Esophagus muscularis mucosa (tissue), 3 donors: ENCODE measurements at regions not wholly inside any gene's neighbourhood (a gene's known extent, or its start where the extent isn't known, plus 50 kb on each side); places are given as distances from the start of the nearest gene placed in this dataset.

Experiments used
- CTCF ChIP-seq, 3 experiments: fragments of 200-600 bp in 2 of 3; fragments of 450-650 bp in 1 of 3; sonication (generic) in 2 of 3; IDR thresholded peaks; one replicate each; pipeline ENCODE4 v1.5.1; 2017 to 2019; ENCODE audit warnings: antibody characterized with exemption in 3 of 3, mild to moderate bottlenecking in 2 of 3, moderate library complexity in 1 of 3
- POLR2AphosphoS5 ChIP-seq, 2 donors: sonication (generic); formaldehyde crosslinking; IDR thresholded peaks; one replicate each; pipeline ENCODE4 v1.6.1; 2017; ENCODE audit warnings: antibody characterized with exemption in 2 of 2

GRCh38 chr22:48938741-48939140 is 888.9 kb downstream of the BRD1 start:
- TF ChIP-seq CTCF (IDR thresholded peaks at IDR 0.05) (no peak), POLR2AphosphoS5 (IDR thresholded peaks at IDR 0.05) (no peak)
